KMS-11 (cell line): ENCODE measurements at regions not wholly inside any gene's neighbourhood (a gene's known extent, or its start where the extent isn't known, plus 50 kb on each side); places are given as distances from the start of the nearest gene placed in this dataset.

ENCODE experiments used
- H2AFZ ChIP-seq: fragments of 200-600 bp; sonication (generic); 2 replicates; pipeline ENCODE4 v1.6.1; 2016; ENCODE audit warnings: antibody characterized with exemption, mixed run types, low read depth
- H3K27ac ChIP-seq: fragments of 200-600 bp; sonication (generic); 2 replicates; pipeline ENCODE4 v1.6.1; 2016; ENCODE audit warnings: mild to moderate bottlenecking, mixed run types
- H3K27me3 ChIP-seq: fragments of 200-600 bp; sonication (generic); 2 replicates; pipeline ENCODE4 v1.6.1; 2017; ENCODE audit warnings: mild to moderate bottlenecking, low read depth, mixed run types, moderate library complexity; ENCODE audit not compliant: insufficient read depth
- H3K36me3 ChIP-seq: fragments of 200-600 bp; sonication (generic); 2 replicates; pipeline ENCODE4 v1.6.1; 2017; ENCODE audit warnings: mild to moderate bottlenecking, mixed run types; ENCODE audit not compliant: insufficient read depth
- H3K4me1 ChIP-seq: fragments of 200-600 bp; sonication (generic); 2 replicates; pipeline ENCODE4 v1.6.1; 2016; ENCODE audit warnings: mild to moderate bottlenecking, low read depth, mixed run types; ENCODE audit not compliant: poor library complexity, severe bottlenecking
- H3K4me2 ChIP-seq: fragments of 200-600 bp; sonication (generic); 2 replicates; pipeline ENCODE4 v1.7.0; 2016; ENCODE audit warnings: mild to moderate bottlenecking, mixed run types
- H3K4me3 ChIP-seq: fragments of 200-600 bp; sonication (generic); IDR thresholded peaks from 2 replicates; pipeline ENCODE4 v1.6.1; 2017; ENCODE audit warnings: low read depth, low read length, mixed read lengths; ENCODE audit not compliant: insufficient read depth
- H3K79me2 ChIP-seq: fragments of 200-600 bp; sonication (generic); 2 replicates; pipeline ENCODE4 v1.6.1; 2016; ENCODE audit warnings: low read depth, mixed run types; ENCODE audit not compliant: insufficient read depth
- H3K9ac ChIP-seq: fragments of 200-600 bp; sonication (generic); 2 replicates; pipeline ENCODE4 v1.6.1; 2016; ENCODE audit warnings: mild to moderate bottlenecking, mixed run types
- H4K20me1 ChIP-seq: fragments of 200-600 bp; sonication (generic); 2 replicates; pipeline ENCODE4 v1.6.1; 2016; ENCODE audit warnings: mild to moderate bottlenecking, mixed run types; ENCODE audit not compliant: insufficient read depth
- TF ChIP-seq, protein P1 (sequence below): fragments of 200-600 bp; sonication (generic); conservative IDR thresholded peaks from 2 replicates; pipeline ENCODE4 v1.6.1; 2017; ENCODE audit warnings: low read depth, mild to moderate bottlenecking, antibody characterized with exemption, low read length, moderate library complexity, mixed read lengths

- peaks cover 5% of the 10 kb centered on the region for H3K4me1 ChIP-seq
- no peaks in the 10 kb centered on the region for H4K20me1 ChIP-seq
- no peaks in the 10 kb centered on the region for H3K27me3 ChIP-seq
- no peak overlapping the region for H3K27ac ChIP-seq
- no peaks in the 10 kb centered on the region for H3K79me2 ChIP-seq
- no peak overlapping the region for H2AFZ ChIP-seq
- H3K9ac ChIP-seq = no peak overlapping the region
- H3K4me2 ChIP-seq = no peak overlapping the region
- H3K36me3 ChIP-seq = no peaks in the 10 kb centered on the region
- no peak overlapping the region for H3K4me3 ChIP-seq
- TF ChIP-seq, protein P1, sequence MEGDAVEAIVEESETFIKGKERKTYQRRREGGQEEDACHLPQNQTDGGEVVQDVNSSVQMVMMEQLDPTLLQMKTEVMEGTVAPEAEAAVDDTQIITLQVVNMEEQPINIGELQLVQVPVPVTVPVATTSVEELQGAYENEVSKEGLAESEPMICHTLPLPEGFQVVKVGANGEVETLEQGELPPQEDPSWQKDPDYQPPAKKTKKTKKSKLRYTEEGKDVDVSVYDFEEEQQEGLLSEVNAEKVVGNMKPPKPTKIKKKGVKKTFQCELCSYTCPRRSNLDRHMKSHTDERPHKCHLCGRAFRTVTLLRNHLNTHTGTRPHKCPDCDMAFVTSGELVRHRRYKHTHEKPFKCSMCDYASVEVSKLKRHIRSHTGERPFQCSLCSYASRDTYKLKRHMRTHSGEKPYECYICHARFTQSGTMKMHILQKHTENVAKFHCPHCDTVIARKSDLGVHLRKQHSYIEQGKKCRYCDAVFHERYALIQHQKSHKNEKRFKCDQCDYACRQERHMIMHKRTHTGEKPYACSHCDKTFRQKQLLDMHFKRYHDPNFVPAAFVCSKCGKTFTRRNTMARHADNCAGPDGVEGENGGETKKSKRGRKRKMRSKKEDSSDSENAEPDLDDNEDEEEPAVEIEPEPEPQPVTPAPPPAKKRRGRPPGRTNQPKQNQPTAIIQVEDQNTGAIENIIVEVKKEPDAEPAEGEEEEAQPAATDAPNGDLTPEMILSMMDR = no peak
These were observed 319.1 kb upstream of the PFKP start for GRCh38 chr10:2748287-2748686.

DNA sequence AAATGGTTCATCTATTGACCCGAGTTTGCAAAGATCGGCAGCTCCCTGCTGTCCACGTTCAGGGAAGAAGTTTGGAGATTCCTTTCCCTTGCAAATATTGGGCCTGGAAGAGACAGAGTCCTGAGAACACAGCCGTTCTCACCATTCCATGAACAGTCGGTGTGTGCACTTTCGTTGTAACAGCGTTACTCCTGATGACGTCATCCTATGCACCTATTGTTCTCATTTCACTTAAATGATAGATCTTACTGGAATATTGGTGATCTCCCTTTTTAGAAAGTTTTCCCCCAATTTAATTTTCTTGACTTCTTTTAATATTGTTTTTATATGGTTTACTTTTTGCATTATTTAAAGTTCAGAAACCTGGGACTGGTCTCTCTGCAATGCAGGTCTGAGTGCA, 320.7 kb upstream of the PFKP start:
- TF ChIP-seq, protein P1 = no peak
- no peaks in the 10 kb centered on the region for H3K27me3 ChIP-seq
- H3K4me3 ChIP-seq = no peak overlapping the region
- no peaks in the 10 kb centered on the region for H3K36me3 ChIP-seq
- no peak overlapping the region for H3K9ac ChIP-seq
- no peaks in the 10 kb centered on the region for H4K20me1 ChIP-seq
- H3K79me2 ChIP-seq = no peaks in the 10 kb centered on the region
- peaks cover 5% of the 10 kb centered on the region for H3K4me1 ChIP-seq
- no peak overlapping the region for H3K27ac ChIP-seq
- no peak overlapping the region for H3K4me2 ChIP-seq
- H2AFZ ChIP-seq = no peak overlapping the region

DNA sequence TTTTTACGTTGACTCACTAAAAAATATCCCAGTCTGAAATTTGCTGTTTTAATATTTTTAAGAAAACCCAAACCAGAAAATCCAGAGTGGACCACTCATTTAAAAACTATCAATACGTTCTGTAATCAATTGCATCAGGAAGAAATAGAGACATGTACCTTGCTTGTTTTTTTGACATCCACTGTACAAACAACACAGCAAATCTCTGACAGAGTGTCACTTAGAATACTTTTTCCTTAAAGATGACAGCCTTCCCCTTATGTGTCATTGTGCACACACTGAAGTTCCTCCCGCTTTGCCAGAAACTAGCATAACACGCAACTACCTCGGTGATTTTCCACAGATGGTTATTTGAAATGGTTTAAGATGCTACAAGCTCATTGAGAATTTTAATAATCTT, 321.7 kb upstream of the PFKP start:
- Histone ChIP-seq H3K79me2 (no peaks in the 10 kb centered on the region), H3K9ac (no peak overlapping the region), H2AFZ (no peak overlapping the region), H3K36me3 (no peaks in the 10 kb centered on the region), H3K27ac (no peak overlapping the region), H4K20me1 (no peaks in the 10 kb centered on the region), H3K27me3 (no peaks in the 10 kb centered on the region), H3K4me1 (peaks cover 5% of the 10 kb centered on the region), H3K4me3 (no peak overlapping the region), H3K4me2 (no peak overlapping the region)
- TF ChIP-seq, protein P1 = no peak

GRCh38 chr10:2744547-2745200, 322.7 kb upstream of the PFKP start:
- H3K36me3 ChIP-seq = no peaks in the 10 kb centered on the region
- no peaks in the 10 kb centered on the region for H3K79me2 ChIP-seq
- no peaks in the 10 kb centered on the region for H4K20me1 ChIP-seq
- peaks cover 5% of the 10 kb centered on the region for H3K4me1 ChIP-seq
- peak overlapping the region; percentile 67 for H2AFZ ChIP-seq
- H3K4me2 ChIP-seq = peak overlapping the region; percentile 63
- TF ChIP-seq, protein P1 = no peak
- no peak overlapping the region for H3K4me3 ChIP-seq
- H3K27me3 ChIP-seq = no peaks in the 10 kb centered on the region
- H3K27ac ChIP-seq = peak overlapping the region; percentile 20
- peak overlapping the region; percentile 18; the same call in 1 of the 2 replicates for H3K9ac ChIP-seq
